HFF-Myc (cell line): ENCODE measurements at regions not wholly inside any gene's neighbourhood (a gene's known extent, or its start where the extent isn't known, plus 50 kb on each side); places are given as distances from the start of the nearest gene placed in this dataset.
"Not testable (repeated sequence)": the region's sequence is repeated elsewhere in the genome, so short reads cannot be mapped to it uniquely, and the experiment has no call there.

Source experiments
- DNase-seq: peaks from one replicate; pipeline ENCODE4 v3.0.0-alpha.2; 2011; ENCODE audit warnings: low read depth; ENCODE audit errors: extremely low read depth
- H3K4me3 ChIP-seq: replicated peaks from 2 replicates; pipeline ENCODE4 v1.5.1; 2011; ENCODE audit warnings: low read depth, mild to moderate bottlenecking, control low read depth, low read length
- CTCF ChIP-seq: IDR thresholded peaks from 2 replicates; pipeline ENCODE4 v1.5.1; 2012; ENCODE audit warnings: mild to moderate bottlenecking, low read depth, low read length, control low read depth; ENCODE audit errors: missing control alignments

GRCh38 chr1:187070076-187070475 lies 241.3 kb downstream of the PLA2G4A start:
- H3K4me3 ChIP-seq: no peak overlapping the region
- TF ChIP-seq CTCF: no peak
- DNase-seq: no peak

- not testable (repeated sequence) for H3K4me3 ChIP-seq
These were observed 243.7 kb downstream of the PLA2G4A start for GRCh38 chr1:187072262-187073034.

GRCh38 chr1:187073035-187073560 lies 244.3 kb downstream of the PLA2G4A start:
- DNase-seq, H3K4me3 ChIP-seq: not testable (repeated sequence)

More at GRCh38 chr1:187072262-187073034, 243.7 kb downstream of the PLA2G4A start:
- DNase-seq: not testable (repeated sequence)

- DNase-seq, H3K4me3 ChIP-seq: not testable (repeated sequence)
These were observed 245.0 kb downstream of the PLA2G4A start for GRCh38 chr1:187073634-187074245.

- DNase-seq: no peak
- TF ChIP-seq CTCF: no peak
- H3K4me3 ChIP-seq: no peak overlapping the region
These were observed 245.8 kb downstream of the PLA2G4A start for GRCh38 chr1:187074445-187075048.

- no peak for TF ChIP-seq CTCF
- DNase-seq: no peak
These were observed 248.2 kb downstream of the PLA2G4A start for GRCh38 chr1:187076922-187077321.

GRCh38 chr1:187078321-187078720 lies 249.6 kb downstream of the PLA2G4A start:
- no peak overlapping the region for H3K4me3 ChIP-seq
- no peak for TF ChIP-seq CTCF
- DNase-seq: no peak

More at GRCh38 chr1:187076922-187077321, 248.2 kb downstream of the PLA2G4A start:
- no peak overlapping the region for H3K4me3 ChIP-seq

- H3K4me3 ChIP-seq: no peak overlapping the region
- no peak for DNase-seq
- no peak for TF ChIP-seq CTCF
These were observed 250.2 kb downstream of the PLA2G4A start for GRCh38 chr1:187078916-187079315.
